ENCODE measurements at regions not wholly inside any gene's neighbourhood (a gene's known extent, or its start where the extent isn't known, plus 50 kb on each side); places are given as distances from the start of the nearest gene placed in this dataset.

GRCh38 chr5:116382032-116382873, 192.4 kb downstream of the SEMA6A start:
- H3K27me3 ChIP-seq (replicated peaks), result no peaks in the 10 kb centered on the region
- in situ Hi-C loops (cut with HindIII; ENCODE audit: low pct_ligation_motif_present, low sequenced_read_pairs), result no loop called here
- H3K36me3 ChIP-seq (replicated peaks), result no peaks in the 10 kb centered on the region
- no peak overlapping the region for H3K4me3 ChIP-seq (ENCODE audit: low read depth, low read length)
- TF ChIP-seq CTCF (IDR thresholded peaks at IDR 0.05; ENCODE audit: low read depth, low read length, missing control alignments), result no peak
- H3K27ac ChIP-seq, result no peak overlapping the region
- DNase-seq, result no peak

GRCh38 chr5:116381201-116381600, 193.4 kb downstream of the SEMA6A start:
- Histone ChIP-seq H3K36me3 (replicated peaks) (no peaks in the 10 kb centered on the region), H3K27me3 (replicated peaks) (no peaks in the 10 kb centered on the region), H3K4me3 (ENCODE audit: low read depth, low read length) (no peak overlapping the region), H3K27ac (no peak overlapping the region)
- no peak for TF ChIP-seq CTCF (IDR thresholded peaks at IDR 0.05; ENCODE audit: low read depth, low read length, missing control alignments)
- DNase-seq, result no peak
- in situ Hi-C loops (cut with HindIII; ENCODE audit: low pct_ligation_motif_present, low sequenced_read_pairs), result no loop called here

- in situ Hi-C loops (cut with HindIII; ENCODE audit: low pct_ligation_motif_present, low sequenced_read_pairs), result no loop called here
- no peak overlapping the region for H3K4me3 ChIP-seq (ENCODE audit: low read depth, low read length)
- no peak for DNase-seq
- H3K36me3 ChIP-seq (replicated peaks), result no peaks in the 10 kb centered on the region
- H3K27me3 ChIP-seq (replicated peaks), result no peaks in the 10 kb centered on the region
- H3K27ac ChIP-seq, result no peak overlapping the region
- TF ChIP-seq CTCF (IDR thresholded peaks at IDR 0.05; ENCODE audit: low read depth, low read length, missing control alignments), result no peak
These were observed 194.0 kb downstream of the SEMA6A start for GRCh38 chr5:116380621-116381020.

GRCh38 chr5:116379306-116379705, 195.3 kb downstream of the SEMA6A start:
- TF ChIP-seq CTCF (IDR thresholded peaks at IDR 0.05; ENCODE audit: low read depth, low read length, missing control alignments), result no peak
- H3K27ac ChIP-seq, result no peak overlapping the region
- no peaks in the 10 kb centered on the region for H3K36me3 ChIP-seq (replicated peaks)
- H3K4me3 ChIP-seq (ENCODE audit: low read depth, low read length), result no peak overlapping the region
- DNase-seq, result no peak
- no peaks in the 10 kb centered on the region for H3K27me3 ChIP-seq (replicated peaks)
- in situ Hi-C loops (cut with HindIII; ENCODE audit: low pct_ligation_motif_present, low sequenced_read_pairs), result no loop called here

GRCh38 chr5:116378777-116379121, 195.9 kb downstream of the SEMA6A start:
- Histone ChIP-seq H3K27me3 (replicated peaks) (no peaks in the 10 kb centered on the region), H3K36me3 (replicated peaks) (no peaks in the 10 kb centered on the region), H3K27ac (no peak overlapping the region), H3K4me3 (ENCODE audit: low read depth, low read length) (no peak overlapping the region)
- in situ Hi-C loops (cut with HindIII; ENCODE audit: low pct_ligation_motif_present, low sequenced_read_pairs), result no loop called here
- DNase-seq, result no peak
- TF ChIP-seq CTCF (IDR thresholded peaks at IDR 0.05; ENCODE audit: low read depth, low read length, missing control alignments), result no peak

All from brain microvascular endothelial cell (primary cell).